Esophagus muscularis mucosa (tissue), 3 donors: ENCODE measurements at regions not wholly inside any gene's neighbourhood (a gene's known extent, or its start where the extent isn't known, plus 50 kb on each side); places are given as distances from the start of the nearest gene placed in this dataset.

Experiments used
- POLR2A ChIP-seq: fragments of 450-650 bp; IDR thresholded peaks from one replicate; pipeline ENCODE4 v1.6.1; 2017; ENCODE audit warnings: antibody characterized with exemption, moderate library complexity, mild to moderate bottlenecking, low read depth
- TF ChIP-seq, protein P1 (sequence below), 3 experiments: fragments of 200-600 bp in 2 of 3; fragments of 450-650 bp in 1 of 3; sonication (generic) in 2 of 3; IDR thresholded peaks; one replicate each; pipeline ENCODE4 v1.5.1; 2017 to 2019; ENCODE audit warnings: antibody characterized with exemption in 3 of 3, mild to moderate bottlenecking in 2 of 3, moderate library complexity in 1 of 3

GRCh38 chr15:25089577-25089976, 134.8 kb downstream of the SNRPN start:
- TF ChIP-seq, protein P1, sequence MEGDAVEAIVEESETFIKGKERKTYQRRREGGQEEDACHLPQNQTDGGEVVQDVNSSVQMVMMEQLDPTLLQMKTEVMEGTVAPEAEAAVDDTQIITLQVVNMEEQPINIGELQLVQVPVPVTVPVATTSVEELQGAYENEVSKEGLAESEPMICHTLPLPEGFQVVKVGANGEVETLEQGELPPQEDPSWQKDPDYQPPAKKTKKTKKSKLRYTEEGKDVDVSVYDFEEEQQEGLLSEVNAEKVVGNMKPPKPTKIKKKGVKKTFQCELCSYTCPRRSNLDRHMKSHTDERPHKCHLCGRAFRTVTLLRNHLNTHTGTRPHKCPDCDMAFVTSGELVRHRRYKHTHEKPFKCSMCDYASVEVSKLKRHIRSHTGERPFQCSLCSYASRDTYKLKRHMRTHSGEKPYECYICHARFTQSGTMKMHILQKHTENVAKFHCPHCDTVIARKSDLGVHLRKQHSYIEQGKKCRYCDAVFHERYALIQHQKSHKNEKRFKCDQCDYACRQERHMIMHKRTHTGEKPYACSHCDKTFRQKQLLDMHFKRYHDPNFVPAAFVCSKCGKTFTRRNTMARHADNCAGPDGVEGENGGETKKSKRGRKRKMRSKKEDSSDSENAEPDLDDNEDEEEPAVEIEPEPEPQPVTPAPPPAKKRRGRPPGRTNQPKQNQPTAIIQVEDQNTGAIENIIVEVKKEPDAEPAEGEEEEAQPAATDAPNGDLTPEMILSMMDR (IDR thresholded peaks at IDR 0.05) = no peak
- no peak for TF ChIP-seq POLR2A
